Renal cortex interstitium (tissue), 11 donors: ENCODE measurements at regions not wholly inside any gene's neighbourhood (a gene's known extent, or its start where the extent isn't known, plus 50 kb on each side); places are given as distances from the start of the nearest gene placed in this dataset.
A peak's percentile ranks its signal among the peaks of the same experiment; 100 is the strongest.

ENCODE experiments used
- DNase-seq, 11 donors: peaks; one replicate each; pipeline ENCODE4 v3.0.0-alpha.2; 2013; ENCODE audit warnings: low read depth in 9 of 11, low spot score in 4 of 11; ENCODE audit errors: extremely low read depth in 1 of 11

- DNase-seq: no peak
Observed at GRCh38 chr2:217120429-217120828, 260.6 kb upstream of the TNP1 start.

DNA sequence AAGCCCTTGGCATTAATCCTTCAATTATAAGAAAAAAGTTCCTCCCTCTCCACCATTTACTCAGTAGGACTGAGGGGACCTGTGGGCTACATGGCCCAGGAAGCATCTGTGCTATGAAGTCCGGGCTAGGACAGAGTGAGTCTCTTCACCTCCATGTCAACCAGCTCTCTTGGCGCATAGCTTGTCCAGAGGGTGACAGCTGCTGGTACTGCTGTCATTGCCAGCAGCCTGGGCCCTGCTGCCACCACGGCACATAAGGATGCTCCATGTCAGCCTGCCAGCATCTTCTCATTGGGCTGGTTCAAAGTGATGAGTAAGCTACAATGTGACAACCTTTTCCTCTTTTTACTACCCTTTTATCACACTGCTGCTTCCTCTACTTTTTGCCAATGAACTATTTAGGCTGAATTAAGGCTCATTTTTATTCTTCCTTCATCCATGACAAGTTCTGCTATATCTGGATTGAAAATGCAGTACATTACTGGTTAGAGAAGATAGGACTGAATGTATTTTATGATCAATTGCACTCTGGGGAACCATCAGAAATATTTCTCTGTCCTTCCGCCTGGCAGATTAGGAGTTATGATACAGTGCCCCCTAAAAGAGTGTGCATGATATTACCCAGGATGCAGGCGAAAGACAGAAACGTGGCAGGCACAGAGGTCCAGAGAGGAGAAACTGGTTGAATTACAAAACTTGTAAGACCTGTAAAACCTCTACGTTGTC, 258.9 kb upstream of the TNP1 start:
- DNase-seq: no peak

GRCh38 chr2:217117523-217117922, 257.7 kb upstream of the TNP1 start:
- no peak for DNase-seq

GRCh38 chr2:217116610-217117009, 256.7 kb upstream of the TNP1 start:
- DNase-seq: peak in 1 of 11 donors; percentile 18

GRCh38 chr2:217114117-217114516, 254.3 kb upstream of the TNP1 start:
- DNase-seq: no peak

- DNase-seq: no peak
Observed at GRCh38 chr2:217113491-217113890, 253.6 kb upstream of the TNP1 start.

DNA sequence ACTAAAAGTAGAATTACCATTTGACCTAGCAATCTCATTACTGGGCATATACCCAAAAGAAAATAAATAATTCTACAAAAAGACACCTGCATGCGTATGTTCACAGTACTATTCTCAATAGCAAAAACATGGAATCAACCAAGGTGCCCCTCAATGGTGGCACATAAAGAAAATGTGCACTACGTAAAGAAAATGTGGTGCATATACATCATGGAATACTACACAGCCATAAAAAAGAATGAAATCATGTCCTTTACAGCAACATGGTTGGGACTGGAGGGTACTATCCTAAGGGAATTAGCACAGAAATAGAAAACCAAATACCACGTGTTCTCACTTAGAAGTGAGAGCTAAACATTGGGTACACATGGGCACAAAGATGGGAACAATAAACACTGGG, 250.7 kb upstream of the TNP1 start:
- DNase-seq: no peak

DNA sequence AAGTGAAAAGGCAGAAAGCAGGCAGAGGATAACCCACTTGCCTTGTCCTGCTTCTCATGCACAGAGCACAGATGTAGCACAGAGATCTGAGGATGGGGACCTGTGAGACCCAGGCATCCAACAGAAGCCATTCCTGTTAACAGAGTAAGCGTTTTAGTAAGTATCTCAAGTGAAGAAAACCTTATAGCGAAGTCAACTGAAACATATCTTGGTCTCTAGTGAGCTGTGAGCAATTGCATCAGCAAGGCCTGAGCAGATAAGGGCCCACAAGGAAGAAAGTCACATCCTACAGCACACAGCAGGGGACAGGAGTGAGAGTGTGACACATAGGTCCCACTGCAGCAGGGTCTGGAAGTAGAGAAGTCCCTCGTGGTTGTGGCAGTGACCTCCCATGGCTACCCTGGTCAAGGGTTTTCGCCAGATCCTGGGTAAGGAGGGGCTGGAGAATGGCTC, 248.7 kb upstream of the TNP1 start:
- no peak for DNase-seq

- DNase-seq: no peak
Observed at GRCh38 chr2:217108086-217108485, 248.2 kb upstream of the TNP1 start.

DNA sequence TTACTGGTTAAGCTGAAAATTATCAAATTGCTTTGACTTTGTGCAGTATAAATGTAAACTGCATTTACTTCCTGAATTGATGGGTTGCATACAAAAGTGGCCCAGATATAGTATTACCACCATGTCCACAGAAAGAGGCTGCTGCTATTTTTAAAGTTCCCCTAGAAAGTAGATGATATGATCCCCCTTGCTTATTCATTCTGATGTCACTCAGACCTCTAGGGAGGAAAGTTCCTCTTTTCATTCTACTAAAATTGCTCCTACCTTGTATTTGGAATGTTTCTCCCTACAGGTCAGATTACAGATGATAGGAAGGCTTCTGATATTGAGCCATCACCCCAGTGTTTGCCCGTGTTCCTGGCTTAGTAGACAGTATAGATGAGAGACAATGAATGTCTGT, 247.6 kb upstream of the TNP1 start:
- no peak for DNase-seq

GRCh38 chr2:217106650-217107014, 246.8 kb upstream of the TNP1 start:
- DNase-seq: no peak

DNA sequence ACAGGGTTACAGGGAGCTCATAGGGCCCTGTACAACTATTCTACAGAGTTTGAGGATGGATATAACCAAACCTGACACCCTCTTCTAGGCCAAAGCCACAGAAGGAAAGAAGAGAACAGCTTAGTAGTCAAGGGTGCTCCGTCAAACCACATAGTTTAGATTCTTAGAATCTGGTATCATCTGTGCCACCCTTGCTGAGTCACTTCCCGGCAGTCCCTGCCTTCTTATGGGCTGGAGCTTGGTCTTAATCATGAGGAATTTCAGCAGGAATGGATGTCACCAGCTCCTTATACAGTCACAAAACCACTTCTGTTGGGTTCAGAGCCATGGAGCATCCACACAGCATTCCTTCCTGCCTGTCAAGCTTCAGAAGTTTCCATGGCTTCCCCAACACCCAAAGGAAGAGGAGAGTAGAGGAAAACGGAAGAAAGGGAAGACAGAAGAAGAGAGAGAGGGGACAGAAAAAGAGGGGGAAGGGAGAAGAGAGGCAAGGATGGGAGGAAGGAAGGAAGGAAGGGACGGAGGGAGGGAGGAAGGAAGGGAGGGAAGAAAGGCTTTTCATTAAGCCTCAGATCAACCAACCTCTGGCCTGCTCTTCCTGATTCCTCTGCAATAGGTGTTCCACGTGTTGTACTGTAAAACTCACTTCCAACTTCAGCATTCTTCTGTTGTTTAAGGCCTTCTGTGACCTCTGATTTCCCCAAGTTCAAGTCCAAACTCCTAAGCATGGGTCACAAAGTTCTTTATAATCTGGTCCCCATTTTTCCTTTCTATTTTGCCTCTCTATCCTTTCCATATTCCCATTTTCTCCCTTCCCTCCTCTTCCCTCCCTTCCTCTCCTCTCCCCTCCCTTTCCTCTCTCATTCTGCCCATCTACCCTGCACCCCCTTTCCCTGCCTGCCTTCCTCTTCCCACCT, 246.1 kb upstream of the TNP1 start:
- DNase-seq: no peak

DNA sequence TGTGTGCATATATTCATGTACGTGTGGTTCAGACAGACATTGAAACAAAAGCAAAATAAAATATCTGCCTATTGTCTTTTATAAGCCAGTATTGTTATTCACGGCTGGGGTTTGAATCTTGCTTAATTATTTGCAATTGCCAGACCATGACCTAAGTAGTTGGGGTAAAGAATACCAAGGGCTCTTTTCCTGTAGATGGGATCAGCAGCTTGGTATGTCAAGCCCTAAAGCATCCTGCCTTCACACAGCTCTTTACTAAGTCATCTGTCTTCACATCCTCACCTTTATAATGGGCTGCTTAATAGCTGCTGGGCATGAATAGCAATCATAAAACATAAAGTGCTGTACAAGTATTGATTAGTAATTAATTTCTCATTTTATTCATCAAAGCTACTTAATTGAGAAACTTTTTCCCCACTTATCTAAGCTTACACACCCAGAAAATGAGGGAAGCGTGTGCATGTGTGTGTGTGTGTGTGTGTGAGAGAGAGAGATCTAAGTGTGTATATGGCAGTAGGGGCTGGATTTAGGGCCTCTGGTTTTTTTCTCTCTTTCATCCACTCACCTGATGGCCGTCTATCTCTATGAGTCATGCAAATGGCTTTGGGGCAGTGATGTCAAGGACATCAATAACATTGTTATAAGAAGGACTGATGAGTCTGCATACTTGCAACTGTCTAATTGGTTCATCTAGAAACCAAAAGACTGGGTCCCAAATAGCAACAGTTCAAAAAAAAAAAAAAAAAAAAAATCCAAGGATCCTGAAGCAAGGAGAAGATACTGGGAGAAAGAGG, 244.1 kb upstream of the TNP1 start:
- no peak for DNase-seq

DNA sequence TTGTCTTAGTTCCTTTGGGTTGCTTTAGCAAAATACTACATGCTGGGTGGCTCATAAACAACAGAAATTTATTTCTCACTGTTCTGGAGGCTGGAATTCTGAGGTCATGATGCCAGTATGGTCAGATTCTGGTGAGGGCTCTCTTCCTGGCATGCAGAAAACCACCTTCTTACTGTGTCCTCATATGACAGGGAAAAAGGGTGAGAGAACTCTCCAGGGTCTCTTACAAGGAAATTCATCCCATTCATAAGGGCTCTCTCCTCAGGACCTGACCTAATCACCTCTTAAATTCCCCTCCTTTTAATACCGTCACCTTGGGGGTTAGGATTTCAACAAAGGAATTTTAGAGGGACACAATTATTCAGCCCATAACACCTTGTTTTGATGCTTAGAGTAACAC, 243.1 kb upstream of the TNP1 start:
- DNase-seq: no peak

- DNase-seq: no peak
Observed at GRCh38 chr2:217101972-217102371, 242.1 kb upstream of the TNP1 start.

DNA sequence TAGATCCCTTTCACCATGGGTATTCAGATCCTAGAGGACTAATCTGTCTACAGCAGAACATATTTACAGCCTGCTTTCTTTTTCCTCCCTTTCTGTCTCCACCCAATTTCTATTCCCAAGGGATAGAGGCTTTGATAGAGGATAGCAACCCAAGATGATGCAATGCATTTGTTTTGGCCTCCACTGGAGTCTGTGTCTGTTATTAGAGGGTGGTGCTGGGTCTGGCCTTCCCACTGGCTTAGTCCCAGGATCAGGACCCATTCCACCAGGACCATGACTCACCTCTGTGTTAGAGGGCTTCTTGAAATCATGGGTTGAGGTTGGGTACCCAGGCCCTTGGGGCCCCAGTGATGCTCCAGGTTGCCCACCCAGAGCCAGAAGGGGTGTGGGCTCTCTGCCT, 239.7 kb upstream of the TNP1 start:
- no peak for DNase-seq

- DNase-seq: no peak
Observed at GRCh38 chr2:217098435-217098834, 238.6 kb upstream of the TNP1 start.

DNA sequence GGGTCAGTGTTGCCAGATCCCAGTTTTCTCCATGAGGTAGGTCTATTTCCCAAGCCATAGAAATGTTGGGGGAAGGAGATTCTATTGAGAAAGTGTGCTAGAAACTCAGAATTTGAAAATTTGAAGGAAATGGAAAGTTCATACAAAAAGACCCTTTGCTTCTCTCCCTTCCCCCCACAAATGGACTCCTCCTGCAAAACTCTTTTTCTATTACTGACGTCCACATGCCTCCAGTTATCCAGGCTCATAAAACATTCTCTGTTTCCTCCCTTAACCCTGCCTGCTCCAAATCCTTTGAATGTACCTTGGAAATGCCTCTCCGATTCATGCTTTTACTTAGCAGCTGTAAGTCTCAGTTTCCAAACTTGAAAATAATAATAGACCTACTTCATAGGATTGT, 237.5 kb upstream of the TNP1 start:
- DNase-seq: no peak

DNA sequence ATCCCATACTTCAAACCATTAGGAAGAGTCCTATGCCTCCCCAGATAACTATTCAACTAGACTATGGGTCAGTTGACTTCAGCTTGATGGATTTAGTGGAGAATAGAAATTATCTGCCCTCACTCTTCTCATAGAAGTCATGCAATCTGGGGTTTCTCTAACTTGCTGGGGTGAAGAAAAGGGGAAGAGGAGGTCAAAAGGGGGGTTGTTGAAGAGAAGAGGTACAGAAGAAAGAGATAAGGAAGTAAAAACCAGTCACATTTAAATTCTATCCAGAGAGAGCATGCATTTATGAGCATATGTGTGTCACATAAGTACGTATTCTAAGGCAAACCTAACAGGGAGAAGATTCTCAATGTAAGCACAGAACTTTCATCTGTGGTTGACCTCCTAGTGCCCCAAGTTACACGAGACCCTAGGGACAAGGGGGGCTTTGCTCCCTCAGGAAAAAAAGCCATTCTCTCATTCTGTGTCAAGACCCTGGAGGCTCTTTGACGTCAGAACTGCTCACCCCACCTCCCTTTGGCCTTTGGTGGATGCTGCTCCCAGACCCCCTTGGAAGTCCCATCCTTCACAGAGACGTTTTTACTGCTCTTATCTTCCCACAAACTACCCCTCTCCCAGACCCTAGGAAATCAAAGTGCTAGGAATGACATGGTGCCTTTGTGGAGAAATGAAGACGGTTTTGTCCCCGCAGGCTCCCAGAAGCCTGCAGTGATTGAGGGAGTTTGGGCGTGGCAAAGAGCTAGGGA, 236.8 kb upstream of the TNP1 start:
- DNase-seq: peak in 1 of 11 donors; percentile 25
